HG03432 (cell line): ENCODE measurements at regions not wholly inside any gene's neighbourhood (a gene's known extent, or its start where the extent isn't known, plus 50 kb on each side); places are given as distances from the start of the nearest gene placed in this dataset.

Experiments used
- ATAC-seq: cut with Tn5 transposase; IDR thresholded peaks from one replicate; pipeline ENCODE4 v1.9.1; 2021; ENCODE audit warnings: mild to moderate bottlenecking, moderate library complexity; ENCODE audit not compliant: unreplicated experiment

- ATAC-seq = no peak
These were observed 83.4 kb upstream of the NANOGP8 start for GRCh38 chr15:35168464-35168863.

DNA sequence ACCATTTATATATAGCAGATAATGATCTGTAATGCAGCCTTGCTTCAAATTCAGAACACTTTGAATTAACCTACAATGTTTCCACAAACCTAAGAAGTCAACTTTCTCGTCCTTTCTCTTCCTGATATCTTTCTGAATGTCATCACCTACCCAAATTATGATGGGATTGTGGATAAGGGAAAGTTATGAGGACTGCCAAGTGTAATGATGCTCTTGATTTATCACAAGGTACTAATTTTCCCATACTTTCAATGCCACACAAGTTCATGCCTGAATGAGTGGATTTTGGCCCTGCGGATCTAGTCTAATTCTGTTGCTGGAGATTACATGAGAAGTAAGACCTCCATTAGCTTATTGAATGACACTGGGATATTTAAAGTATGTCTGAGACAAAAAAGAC lies 82.6 kb upstream of the NANOGP8 start:
- no peak for ATAC-seq

DNA sequence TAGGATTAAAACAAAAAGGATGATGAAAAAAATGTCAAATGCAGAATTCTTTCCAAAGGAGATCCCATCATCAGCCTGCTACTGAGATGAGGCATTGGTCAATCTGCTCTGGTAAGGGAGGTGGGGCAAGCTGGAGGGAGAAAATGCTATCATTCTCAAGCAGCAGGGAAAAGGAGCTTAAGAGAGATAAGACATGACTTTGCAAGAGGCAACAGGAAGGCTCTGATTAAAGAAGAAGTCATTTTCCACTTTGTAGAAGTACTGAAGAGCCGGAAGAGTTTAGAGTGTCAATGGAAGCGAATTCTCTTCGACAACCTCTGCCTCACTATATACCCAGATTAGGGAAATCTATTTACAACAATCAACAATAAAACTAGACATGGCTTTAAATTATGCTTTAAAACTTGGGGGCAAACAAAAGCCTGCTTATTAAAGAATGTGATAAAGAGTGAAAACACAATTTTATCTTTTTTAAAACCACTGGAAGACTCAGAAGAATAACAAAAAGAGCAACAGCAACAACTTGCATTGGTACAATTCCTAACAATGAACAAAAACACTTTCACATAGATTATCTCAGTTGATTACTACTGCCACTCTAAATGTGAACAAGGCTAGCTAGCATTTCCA lies 81.8 kb upstream of the NANOGP8 start:
- ATAC-seq = no peak

- no peak for ATAC-seq
These were observed 76.6 kb upstream of the NANOGP8 start for GRCh38 chr15:35161694-35162093.

GRCh38 chr15:35159170-35159569 lies 74.1 kb upstream of the NANOGP8 start:
- no peak for ATAC-seq

- no peak for ATAC-seq
These were observed 66.7 kb upstream of the NANOGP8 start for GRCh38 chr15:35151782-35152181.

DNA sequence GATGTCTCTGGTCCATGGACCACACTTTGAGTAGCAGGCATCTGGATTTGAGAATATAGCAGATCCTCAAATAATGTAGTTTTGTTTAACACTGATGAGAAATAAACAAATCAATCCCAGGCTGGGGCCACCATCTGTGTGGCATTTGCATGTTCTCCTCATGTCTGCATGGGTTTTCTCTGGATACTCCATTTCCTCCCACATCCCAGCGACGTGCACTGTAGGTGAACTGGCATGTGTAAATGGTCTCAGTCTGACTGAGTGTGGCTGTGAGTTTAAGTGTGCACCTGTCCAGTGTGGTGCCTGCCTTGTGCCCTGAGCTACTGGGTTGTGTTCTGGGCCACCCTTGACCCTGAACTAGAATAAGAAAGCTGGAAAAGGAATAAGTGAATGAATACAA lies 66.3 kb upstream of the NANOGP8 start:
- ATAC-seq = no peak

DNA sequence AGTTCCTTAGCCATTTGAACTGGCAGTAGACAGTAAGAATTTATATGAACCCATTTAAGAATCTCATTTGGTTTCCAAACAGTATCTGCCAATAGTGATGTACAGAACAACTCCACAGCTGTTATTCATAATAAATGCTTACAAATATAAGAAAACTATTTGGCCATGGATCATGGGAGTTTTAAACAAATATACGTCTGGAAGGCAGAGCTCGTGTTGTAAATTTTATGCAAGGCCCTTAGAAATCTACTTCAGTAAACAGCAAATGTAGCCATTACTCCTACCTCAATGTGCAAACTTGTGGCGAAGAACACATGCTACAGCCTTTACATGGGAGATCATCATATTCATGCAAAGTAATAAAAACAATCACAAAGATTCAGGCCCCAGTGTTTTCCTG lies 65.3 kb upstream of the NANOGP8 start:
- no peak for ATAC-seq

GRCh38 chr15:35145336-35145735 lies 60.2 kb upstream of the NANOGP8 start:
- no peak for ATAC-seq

- no peak for ATAC-seq
These were observed 57.5 kb upstream of the NANOGP8 start for GRCh38 chr15:35142578-35142977.

DNA sequence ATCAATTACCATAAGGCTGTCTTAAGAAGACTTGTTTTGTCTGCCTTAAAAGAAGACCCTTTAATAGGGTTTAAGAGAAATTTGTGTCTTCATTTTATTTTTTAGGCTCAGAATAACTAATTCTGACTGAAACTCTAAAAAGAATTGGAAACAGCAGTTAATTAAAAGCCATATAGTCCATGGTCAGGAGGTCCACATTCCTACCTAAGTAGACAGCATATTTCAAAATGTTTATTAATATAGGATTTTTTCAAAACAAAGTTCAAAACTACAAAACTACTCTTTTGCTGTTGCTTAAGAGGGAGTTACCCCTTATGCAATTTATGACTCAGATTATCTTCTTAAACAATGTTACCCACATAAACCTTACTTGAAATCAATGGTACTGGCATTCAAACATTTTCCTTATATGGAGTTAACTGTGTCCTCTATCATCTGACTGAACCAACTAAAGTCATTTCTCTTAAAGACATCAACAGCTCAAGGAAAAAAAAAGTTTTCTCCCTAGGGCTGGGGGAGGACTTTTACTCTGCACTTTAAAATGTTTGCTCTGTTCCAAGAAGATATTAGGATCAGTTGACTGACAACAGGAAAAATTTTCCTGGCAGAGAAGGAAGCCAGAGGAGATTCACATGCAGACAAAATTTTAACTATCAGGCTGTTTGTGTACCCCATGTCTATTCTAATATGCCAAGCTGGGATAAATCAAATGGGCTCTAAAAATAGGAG lies 56.8 kb upstream of the NANOGP8 start:
- ATAC-seq = no peak

GRCh38 chr15:35139822-35140221 lies 54.7 kb upstream of the NANOGP8 start:
- ATAC-seq = no peak

- no peak for ATAC-seq
These were observed 52.1 kb upstream of the NANOGP8 start for GRCh38 chr15:35137190-35137574.

DNA sequence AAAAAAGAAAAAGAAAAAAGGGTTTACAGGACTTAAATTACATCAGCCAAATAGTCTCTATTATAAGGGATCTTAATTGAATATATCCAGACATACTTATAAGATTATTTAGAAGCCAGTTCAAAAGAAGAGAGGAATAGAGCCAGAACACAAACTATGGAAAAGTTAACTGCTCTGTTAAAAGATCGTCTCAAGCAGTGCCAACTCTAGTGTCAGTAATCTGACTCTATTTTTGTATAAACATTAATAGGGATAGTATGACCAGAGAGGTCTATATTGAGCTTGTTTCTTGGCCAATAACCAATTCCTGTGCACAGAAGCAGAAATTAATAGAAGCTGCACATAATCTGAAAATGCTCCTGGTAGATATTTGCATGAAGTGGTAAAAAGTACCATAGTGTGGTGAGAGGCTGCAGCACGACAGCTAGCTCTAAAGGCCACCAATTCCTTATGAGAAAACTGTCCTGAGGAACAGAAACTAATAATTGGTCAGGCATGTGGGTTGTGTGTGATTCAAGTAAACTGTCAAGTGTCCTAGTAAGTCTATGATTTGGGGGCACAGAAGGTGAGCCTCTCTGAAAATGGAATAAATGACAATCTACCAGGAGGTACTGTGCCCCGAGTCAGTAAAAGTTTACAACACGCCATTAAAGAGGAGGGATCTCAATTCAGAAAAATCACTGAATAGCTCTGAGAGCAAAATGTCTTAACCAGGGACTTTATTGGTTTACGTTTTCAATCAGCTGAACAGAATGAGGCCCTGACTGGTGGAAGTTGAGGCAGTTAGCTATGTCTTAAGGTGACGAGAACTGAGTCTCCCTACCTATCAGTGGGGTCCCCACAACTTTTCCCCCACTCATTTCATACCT lies 51.5 kb upstream of the NANOGP8 start:
- ATAC-seq = peak; percentile 98
